Natural killer cell treated with Interleukin-12 subunit alpha and Interleukin-12 subunit beta and Interleukin-15 and Interleukin-18, amount 100 ng/mL, for 72 hours (primary cell): ENCODE measurements at regions not wholly inside any gene's neighbourhood (a gene's known extent, or its start where the extent isn't known, plus 50 kb on each side); places are given as distances from the start of the nearest gene placed in this dataset.

ENCODE experiments used
- ATAC-seq, 2 donors: fragments of 150-1000 bp; cut with Tn5 transposase in 1 of 2; sonication (Bioruptor Pico), chemical (Tn5 transposase) in 1 of 2; 2 replicates each; pipeline ENCODE4 v1.10.0; 2021
- DNase-seq: peaks from one replicate; pipeline ENCODE4 v3.0.0; 2022; ENCODE audit warnings: low spot score
- H3K27ac Mint-ChIP-seq, 2 donors: 1 replicate in 1 of 2; 2 replicates in 1 of 2; pipeline ENCODE4 v1.8.0; 2022; ENCODE audit warnings: mixed read lengths in 2 of 2, mild to moderate bottlenecking in 1 of 2, moderate library complexity in 1 of 2
- H3K27me3 Mint-ChIP-seq, 2 donors: 1 replicate in 1 of 2; 2 replicates in 1 of 2; pipeline ENCODE4 v1.8.0; 2022; ENCODE audit warnings: mixed read lengths in 2 of 2
- H3K36me3 Mint-ChIP-seq: one replicate; pipeline ENCODE4 v1.8.0; 2022; ENCODE audit warnings: mixed read lengths
- H3K4me1 Mint-ChIP-seq, 2 donors: 1 replicate in 1 of 2; 2 replicates in 1 of 2; pipeline ENCODE4 v1.8.0; 2022; ENCODE audit warnings: low read depth in 2 of 2, mixed read lengths in 2 of 2, mild to moderate bottlenecking in 1 of 2
- H3K4me3 Mint-ChIP-seq: one replicate; pipeline ENCODE4 v1.8.0; 2022; ENCODE audit warnings: mixed read lengths
- H3K9me3 Mint-ChIP-seq: 2 replicates; pipeline ENCODE4 v1.8.0; 2022; ENCODE audit warnings: mixed read lengths

- ATAC-seq (no peak), DNase-seq (no peak)
- Mint-ChIP-seq H3K4me1 (peaks cover 0 to 12% of the 10 kb centered on the region in 2 donors), H3K36me3 (no peaks in the 10 kb centered on the region), H3K27ac (peak overlapping the region in 1 of 2 donors; percentile 26), H3K4me3 (no peak overlapping the region), H3K27me3 (no peaks in the 10 kb centered on the region), H3K9me3 (no peaks in the 10 kb centered on the region)
Measured at GRCh38 chr1:39139723-39140360, 64.7 kb upstream of the MACF1 start.

GRCh38 chr1:39141925-39142324, 62.6 kb upstream of the MACF1 start:
- Mint-ChIP-seq H3K27ac (no peak overlapping the region), H3K36me3 (no peaks in the 10 kb centered on the region), H3K4me1 (peaks cover 0 to 11% of the 10 kb centered on the region in 2 donors), H3K9me3 (no peaks in the 10 kb centered on the region), H3K27me3 (peaks cover 6 to 7% of the 10 kb centered on the region in 2 donors), H3K4me3 (no peak overlapping the region)
- DNase-seq = no peak
- no peak for ATAC-seq

GRCh38 chr1:39142401-39143060, 62.0 kb upstream of the MACF1 start:
- Mint-ChIP-seq H3K36me3 (no peaks in the 10 kb centered on the region), H3K27ac (no peak overlapping the region), H3K4me1 (peaks cover 0 to 11% of the 10 kb centered on the region in 2 donors), H3K4me3 (no peak overlapping the region), H3K27me3 (peaks cover 11 to 12% of the 10 kb centered on the region in 2 donors), H3K9me3 (no peaks in the 10 kb centered on the region)
- DNase-seq = no peak
- ATAC-seq = no peak

- no peak for ATAC-seq
- Mint-ChIP-seq H3K9me3 (no peaks in the 10 kb centered on the region), H3K4me3 (no peak overlapping the region), H3K27me3 (peaks cover 18% of the 10 kb centered on the region in 2 donors), H3K27ac (no peak overlapping the region), H3K4me1 (peaks cover 0 to 11% of the 10 kb centered on the region in 2 donors), H3K36me3 (no peaks in the 10 kb centered on the region)
- no peak for DNase-seq
Measured at GRCh38 chr1:39144924-39145323, 59.6 kb upstream of the MACF1 start.

- DNase-seq = no peak
- Mint-ChIP-seq H3K27ac (no peak overlapping the region), H3K4me3 (no peak overlapping the region), H3K4me1 (peaks cover 0 to 11% of the 10 kb centered on the region in 2 donors), H3K9me3 (no peaks in the 10 kb centered on the region), H3K36me3 (no peaks in the 10 kb centered on the region), H3K27me3 (peaks cover 18 to 19% of the 10 kb centered on the region in 2 donors)
- no peak for ATAC-seq
Measured at GRCh38 chr1:39145331-39145965, 59.0 kb upstream of the MACF1 start.

- peaks cover 25 to 31% of the 10 kb centered on the region in 2 donors for H3K27me3 Mint-ChIP-seq
- H3K9me3 Mint-ChIP-seq = no peaks in the 10 kb centered on the region
- ATAC-seq = no peak
- no peaks in the 10 kb centered on the region for H3K36me3 Mint-ChIP-seq
- no peak overlapping the region for H3K4me3 Mint-ChIP-seq
- H3K4me1 Mint-ChIP-seq = peaks cover 0 to 11% of the 10 kb centered on the region in 2 donors
- no peak for DNase-seq
- H3K27ac Mint-ChIP-seq = no peak overlapping the region
Measured at GRCh38 chr1:39146681-39147080, 57.8 kb upstream of the MACF1 start.

GRCh38 chr1:39147099-39148025, 57.1 kb upstream of the MACF1 start:
- Mint-ChIP-seq H3K4me1 (peaks cover 0 to 11% of the 10 kb centered on the region in 2 donors), H3K4me3 (no peak overlapping the region), H3K36me3 (no peaks in the 10 kb centered on the region), H3K27me3 (peaks cover 25 to 32% of the 10 kb centered on the region in 2 donors), H3K27ac (peak overlapping the region in 1 of 2 donors; percentile 39), H3K9me3 (no peaks in the 10 kb centered on the region)
- DNase-seq = no peak
- no peak for ATAC-seq

GRCh38 chr1:39148942-39149341, 55.6 kb upstream of the MACF1 start:
- H3K27me3 Mint-ChIP-seq = peaks cover 25 to 32% of the 10 kb centered on the region in 2 donors
- H3K4me3 Mint-ChIP-seq = no peak overlapping the region
- ATAC-seq (no peak), DNase-seq (no peak)
- H3K27ac Mint-ChIP-seq = no peak overlapping the region
- H3K9me3 Mint-ChIP-seq = no peaks in the 10 kb centered on the region
- H3K36me3 Mint-ChIP-seq = no peaks in the 10 kb centered on the region
- peaks cover 0 to 8% of the 10 kb centered on the region in 2 donors for H3K4me1 Mint-ChIP-seq

- no peak for ATAC-seq
- peaks cover 25 to 32% of the 10 kb centered on the region in 2 donors for H3K27me3 Mint-ChIP-seq
Measured at GRCh38 chr1:39149509-39149908, 55.0 kb upstream of the MACF1 start.

GRCh38 chr1:39150779-39151178, 53.7 kb upstream of the MACF1 start:
- ATAC-seq = no peak
- DNase-seq = no peak
- H3K36me3 Mint-ChIP-seq = no peaks in the 10 kb centered on the region
- H3K4me1 Mint-ChIP-seq = peaks cover 0 to under 1% of the 10 kb centered on the region in 2 donors
- H3K27ac Mint-ChIP-seq = no peak overlapping the region
- H3K9me3 Mint-ChIP-seq = no peaks in the 10 kb centered on the region
- peaks cover 21 to 25% of the 10 kb centered on the region in 2 donors for H3K27me3 Mint-ChIP-seq
- no peak overlapping the region for H3K4me3 Mint-ChIP-seq

More at GRCh38 chr1:39149509-39149908, 55.0 kb upstream of the MACF1 start:
- H3K4me3 Mint-ChIP-seq = no peak overlapping the region
- peaks cover 0 to 8% of the 10 kb centered on the region in 2 donors for H3K4me1 Mint-ChIP-seq
- no peak overlapping the region for H3K27ac Mint-ChIP-seq
- no peak for DNase-seq
- no peaks in the 10 kb centered on the region for H3K36me3 Mint-ChIP-seq
- H3K9me3 Mint-ChIP-seq = no peaks in the 10 kb centered on the region

- H3K27me3 Mint-ChIP-seq = peaks cover 21 to 25% of the 10 kb centered on the region in 2 donors
- ATAC-seq = no peak
- H3K4me1 Mint-ChIP-seq = no peaks in the 10 kb centered on the region
- no peak overlapping the region for H3K4me3 Mint-ChIP-seq
- no peaks in the 10 kb centered on the region for H3K36me3 Mint-ChIP-seq
- H3K9me3 Mint-ChIP-seq = no peaks in the 10 kb centered on the region
- H3K27ac Mint-ChIP-seq = no peak overlapping the region
- no peak for DNase-seq
Measured at GRCh38 chr1:39151267-39151666, 53.2 kb upstream of the MACF1 start.

GRCh38 chr1:39152923-39153322, 51.6 kb upstream of the MACF1 start:
- Mint-ChIP-seq H3K9me3 (no peaks in the 10 kb centered on the region), H3K4me1 (peaks cover 0 to 7% of the 10 kb centered on the region in 2 donors), H3K27ac (no peak overlapping the region), H3K4me3 (no peak overlapping the region), H3K27me3 (peaks cover 11 to 16% of the 10 kb centered on the region in 2 donors), H3K36me3 (no peaks in the 10 kb centered on the region)
- DNase-seq (no peak), ATAC-seq (no peak)

GRCh38 chr1:39153684-39154083, 50.8 kb upstream of the MACF1 start:
- H3K4me3 Mint-ChIP-seq = no peak overlapping the region
- no peaks in the 10 kb centered on the region for H3K9me3 Mint-ChIP-seq
- no peak overlapping the region for H3K27ac Mint-ChIP-seq
- no peak for DNase-seq
- peaks cover 0 to 7% of the 10 kb centered on the region in 2 donors for H3K4me1 Mint-ChIP-seq
- H3K27me3 Mint-ChIP-seq = peaks cover 10 to 14% of the 10 kb centered on the region in 2 donors
- no peak for ATAC-seq
- H3K36me3 Mint-ChIP-seq = no peaks in the 10 kb centered on the region
